HG02798 (cell line): ENCODE measurements at regions not wholly inside any gene's neighbourhood (a gene's known extent, or its start where the extent isn't known, plus 50 kb on each side); places are given as distances from the start of the nearest gene placed in this dataset.
"Not testable (repeated sequence)": the region's sequence is repeated elsewhere in the genome, so short reads cannot be mapped to it uniquely, and the experiment has no call there.

Experiments used
- ATAC-seq: cut with Tn5 transposase; IDR thresholded peaks from one replicate; pipeline ENCODE4 v1.9.1; 2021; ENCODE audit warnings: mild to moderate bottlenecking; ENCODE audit not compliant: unreplicated experiment, poor library complexity

DNA sequence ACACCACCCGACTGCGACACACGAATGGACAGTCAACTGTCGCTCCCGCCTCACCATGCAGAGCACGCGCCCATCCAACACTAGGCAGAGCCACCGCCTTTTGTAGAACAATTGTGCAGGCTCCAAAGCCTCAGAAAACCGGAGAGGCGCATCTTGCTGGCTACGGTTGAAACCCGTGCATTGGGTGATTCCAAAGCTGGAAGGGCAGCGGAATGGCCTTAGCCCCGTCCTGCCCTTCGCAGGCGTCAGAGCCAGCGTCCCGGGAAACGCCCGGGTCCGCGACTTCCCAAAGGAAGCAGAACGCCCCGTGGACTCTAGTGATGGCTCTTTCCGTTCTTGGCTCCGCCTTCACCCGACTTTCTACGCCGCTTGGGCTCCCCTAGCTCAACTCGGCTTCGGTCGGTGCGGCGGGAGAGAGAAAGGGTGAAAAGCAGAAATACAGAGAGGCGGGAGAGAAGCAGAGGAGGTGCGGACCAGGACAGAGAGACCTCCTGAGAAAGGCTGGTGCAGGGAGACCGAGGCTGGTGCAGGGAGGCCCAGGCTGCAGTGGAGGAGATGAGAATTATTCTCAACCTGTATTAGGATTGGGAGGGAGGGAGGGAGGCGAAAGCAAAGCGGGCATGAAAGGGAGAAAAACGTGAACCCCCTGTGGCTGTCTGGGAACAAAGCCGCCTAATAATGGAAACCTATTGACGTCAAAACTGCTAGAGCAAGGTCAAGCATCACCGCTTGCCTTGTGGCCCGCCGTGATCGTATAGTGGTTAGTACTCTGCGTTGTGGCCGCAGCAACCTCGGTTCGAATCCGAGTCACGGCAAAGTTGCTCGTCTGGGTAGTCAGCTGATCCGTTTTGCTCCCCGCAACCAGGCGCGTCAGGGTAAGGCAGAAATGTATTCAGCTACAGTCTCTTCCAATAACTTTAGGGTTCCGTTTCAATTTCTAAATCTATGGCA, 99.5 kb downstream of the PRKAB2 start:
- no peak for ATAC-seq

DNA sequence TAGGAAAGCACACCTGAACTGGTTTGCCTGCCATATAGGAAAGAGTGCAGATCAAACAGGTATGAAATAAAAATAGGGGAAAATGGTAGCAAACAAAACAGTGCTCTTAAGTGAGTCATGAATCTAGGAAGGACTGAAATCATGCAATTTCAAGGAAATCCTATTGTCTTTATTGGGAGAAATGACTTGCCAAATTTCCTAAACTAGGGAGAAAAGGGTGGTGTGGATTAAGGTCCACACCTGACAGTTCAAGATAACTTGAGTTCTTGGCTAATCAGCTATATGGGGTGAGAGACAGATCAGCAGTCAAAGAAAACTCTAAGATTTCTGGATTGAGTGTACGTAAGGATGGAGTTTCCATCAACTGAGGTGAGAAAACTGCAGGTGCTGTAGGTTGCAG, 101.1 kb downstream of the PRKAB2 start:
- ATAC-seq = no peak

DNA sequence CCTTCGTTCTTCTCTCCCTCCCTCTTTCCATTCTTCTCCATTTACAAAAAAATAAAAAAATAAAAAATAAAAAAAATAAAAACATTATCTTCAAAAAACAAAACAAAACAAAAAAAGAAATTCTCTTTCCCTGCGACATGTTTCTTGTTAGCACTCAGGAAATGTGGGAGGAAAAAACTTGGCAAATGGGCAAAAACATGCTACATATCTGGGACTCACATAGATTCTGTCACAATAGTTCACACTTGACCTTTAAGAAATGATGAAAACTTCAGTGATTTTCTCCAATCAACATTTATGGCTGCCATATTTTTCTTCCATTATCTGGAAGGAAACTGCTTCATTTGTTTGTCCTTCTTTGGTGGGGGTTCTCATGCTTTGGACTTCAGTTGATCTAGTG, 109.3 kb downstream of the PRKAB2 start:
- no peak for ATAC-seq

DNA sequence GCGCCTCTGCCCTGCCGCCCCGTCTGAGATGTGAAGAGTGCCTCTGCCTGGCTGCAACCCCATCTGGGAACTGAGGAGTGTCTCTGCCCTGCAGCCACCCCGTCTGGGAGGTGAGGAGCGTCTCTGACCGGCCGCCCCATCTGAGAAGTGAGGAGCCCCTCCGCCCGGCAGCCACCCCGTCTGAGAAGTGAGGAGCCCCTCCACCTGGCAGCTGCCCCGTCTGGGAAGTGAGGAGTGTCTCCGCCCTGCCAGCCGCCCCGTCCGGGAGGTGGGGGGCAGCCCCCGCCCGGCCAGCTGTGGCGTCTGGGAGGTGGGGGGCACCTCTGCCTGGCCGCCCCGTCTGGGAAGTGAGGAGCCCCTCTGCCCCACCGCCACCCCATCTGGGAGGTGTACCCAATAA, 110.4 kb downstream of the PRKAB2 start:
- ATAC-seq = not testable (repeated sequence)

DNA sequence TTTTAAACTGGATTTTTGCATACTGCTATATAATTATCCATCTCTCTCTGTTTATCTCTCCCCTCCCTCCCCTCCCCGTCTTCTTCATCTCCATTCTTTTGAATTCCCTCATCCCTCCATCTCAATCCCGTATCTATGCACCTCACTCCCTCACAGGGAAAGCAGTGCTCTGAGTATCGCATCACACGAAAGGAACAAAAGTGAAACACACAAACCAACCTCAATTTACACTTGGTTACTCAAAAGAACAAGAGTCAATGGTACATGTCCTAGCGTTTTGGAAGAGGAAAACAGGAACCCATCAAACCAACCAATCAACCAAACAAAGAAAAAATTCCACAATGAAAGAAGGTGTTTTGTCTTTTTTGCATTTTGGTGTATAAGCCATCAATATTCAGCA, 115.1 kb downstream of the NBPF12 start:
- ATAC-seq = no peak

DNA sequence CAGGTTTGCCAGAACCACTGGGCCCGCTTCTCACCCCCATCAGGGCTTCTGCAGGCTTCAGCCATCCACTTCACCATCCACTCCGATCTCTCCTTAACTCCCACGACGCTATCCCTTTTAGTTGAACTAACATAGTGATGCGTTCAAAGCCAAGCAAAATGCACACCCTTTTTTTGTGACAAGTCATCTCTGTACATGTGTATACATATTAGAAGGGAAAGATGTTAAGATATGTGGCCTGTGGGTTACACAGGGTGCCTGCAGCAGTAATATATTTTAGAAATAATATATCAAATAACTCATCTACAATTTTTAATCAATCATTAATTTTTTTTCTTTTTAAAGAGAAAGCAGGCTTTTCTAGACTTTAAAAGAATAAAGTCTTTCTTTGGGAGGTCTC, 114.6 kb downstream of the NBPF12 start:
- no peak for ATAC-seq

DNA sequence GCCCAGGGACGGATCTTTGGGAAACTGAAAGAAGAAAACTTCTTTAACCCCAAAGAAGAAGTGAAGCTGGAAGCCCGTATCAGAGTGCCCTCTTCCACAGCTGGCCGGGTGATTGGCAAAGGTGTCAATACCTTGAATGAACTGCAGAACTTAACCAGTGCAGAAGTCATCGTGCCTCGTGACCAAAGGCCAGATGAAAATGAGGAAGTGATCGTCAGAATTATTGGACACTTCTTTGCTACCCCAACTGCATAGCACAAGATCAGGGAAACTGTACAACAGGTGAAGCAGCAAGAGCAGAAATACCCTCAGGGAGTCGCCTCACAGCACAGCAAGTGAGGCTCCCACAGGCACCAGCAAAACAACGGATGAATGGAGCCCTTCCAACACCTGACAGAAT, 114.0 kb downstream of the NBPF12 start:
- no peak for ATAC-seq

DNA sequence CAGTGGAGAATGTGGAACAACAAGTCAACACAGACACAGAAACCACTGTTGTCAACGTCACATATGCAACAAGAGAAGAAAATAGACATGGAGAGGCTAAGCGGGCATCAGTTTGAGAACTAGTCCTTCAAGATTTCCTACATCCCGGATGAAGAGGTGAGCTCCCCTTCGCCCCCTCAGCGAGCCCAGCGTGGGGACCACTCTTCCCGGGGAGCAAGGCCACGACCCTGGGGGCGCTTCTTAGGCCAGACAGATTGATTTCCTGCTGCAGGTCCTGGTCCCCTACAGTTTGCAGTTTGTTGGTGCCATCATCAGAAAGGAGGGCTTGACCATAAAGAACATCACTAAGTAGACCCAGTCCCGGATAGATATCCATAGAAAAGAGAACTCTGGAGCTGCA, 113.0 kb downstream of the NBPF12 start:
- no peak for ATAC-seq

DNA sequence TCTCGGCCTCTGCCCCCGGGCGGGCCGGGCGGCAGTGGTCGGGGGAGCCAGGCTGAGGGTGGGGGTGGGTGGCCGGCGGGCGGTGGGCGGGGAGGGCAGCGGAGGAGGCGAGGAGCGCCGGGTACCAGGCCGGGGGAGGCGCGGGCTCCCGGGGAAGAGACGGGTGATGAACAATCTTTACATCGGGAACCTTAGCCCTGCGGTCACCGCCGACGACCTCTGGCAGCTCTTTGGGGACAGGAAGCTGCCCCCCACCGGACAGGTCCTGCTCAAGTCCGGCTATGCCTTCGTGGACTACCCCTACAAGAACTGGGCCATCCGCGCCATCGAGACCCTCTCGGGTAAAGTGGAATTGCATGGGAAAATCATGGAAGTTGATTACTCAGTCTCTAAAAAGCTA, 112.5 kb downstream of the NBPF12 start:
- no peak for ATAC-seq

DNA sequence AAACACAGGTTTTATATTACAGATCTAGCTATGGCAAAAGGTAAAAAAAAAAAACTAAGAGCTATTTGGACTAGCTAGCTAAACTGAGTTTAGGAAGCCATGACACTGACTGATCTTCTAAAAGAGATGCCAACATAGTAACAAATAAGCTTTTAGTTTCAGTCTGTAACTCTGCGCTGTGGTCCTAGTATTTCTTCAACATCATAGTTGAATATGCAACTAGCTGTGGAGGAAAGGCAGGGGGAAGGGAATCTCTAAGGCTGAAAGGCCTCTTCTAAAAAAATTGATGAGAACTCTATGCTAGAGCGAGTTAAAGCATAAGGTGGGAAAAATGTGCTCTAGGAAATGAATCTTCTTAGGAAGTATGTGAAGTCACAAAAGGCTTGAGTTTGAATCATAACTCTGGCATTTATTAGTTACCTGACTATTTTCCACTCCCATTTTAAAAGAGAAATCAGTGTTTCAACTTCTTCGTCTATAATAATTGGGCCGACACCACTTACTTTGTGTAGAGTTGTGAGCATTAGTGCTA, 108.8 kb downstream of the NBPF12 start:
- peak; percentile 56 for ATAC-seq

DNA sequence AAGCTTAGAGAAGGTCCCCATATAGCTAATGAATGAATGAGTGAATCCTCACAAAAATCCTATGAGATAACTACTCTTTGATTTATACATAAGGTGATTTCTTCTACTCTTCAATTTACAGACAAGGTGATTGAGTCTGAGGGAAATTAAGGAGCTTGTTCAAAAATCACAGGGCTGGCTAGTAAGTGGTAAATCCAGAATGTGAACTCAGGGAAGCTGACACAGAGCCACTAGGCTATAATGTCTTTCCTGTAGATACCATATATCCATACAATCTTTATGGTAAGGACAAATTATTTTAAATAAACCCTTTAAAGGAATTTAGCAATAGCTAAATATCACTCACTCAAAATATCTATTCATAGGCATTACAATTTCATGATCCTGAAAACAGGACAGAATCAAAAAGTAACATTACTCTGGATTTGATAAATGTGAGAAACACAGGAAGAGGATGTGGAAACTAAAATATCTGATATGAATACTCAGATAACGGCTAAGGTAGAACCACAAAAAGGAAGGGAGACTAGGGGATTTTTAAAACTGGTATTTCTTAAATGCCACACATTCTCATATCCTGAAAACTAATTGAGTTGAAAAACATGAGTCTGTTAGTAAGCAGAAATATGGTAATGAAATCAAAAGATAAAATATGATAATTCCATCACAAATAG, 108.2 kb downstream of the NBPF12 start:
- peak; percentile 21 for ATAC-seq
